Occipital lobe (tissue), 1 donor: ENCODE measurements at regions not wholly inside any gene's neighbourhood (a gene's known extent, or its start where the extent isn't known, plus 50 kb on each side); places are given as distances from the start of the nearest gene placed in this dataset.

Experiments used
- DNase-seq: peaks from one replicate; lab custom pipeline; 2025; lab: John Stamatoyannopoulos, UW

- no peak for DNase-seq
Observed at GRCh38 chr2:9156483-9156882, 50.1 kb upstream of the ASAP2 start.

GRCh38 chr2:9154061-9154460, 52.6 kb upstream of the ASAP2 start:
- no peak for DNase-seq

- DNase-seq, result no peak
Observed at GRCh38 chr2:9153643-9153980, 53.0 kb upstream of the ASAP2 start.

GRCh38 chr2:9152975-9153642, 53.5 kb upstream of the ASAP2 start:
- DNase-seq, result no peak

- no peak for DNase-seq
Observed at GRCh38 chr2:9150906-9151305, 55.7 kb upstream of the ASAP2 start.

- no peak for DNase-seq
Observed at GRCh38 chr2:9150568-9150900, 56.1 kb upstream of the ASAP2 start.

- no peak for DNase-seq
Observed at GRCh38 chr2:9149726-9150567, 56.7 kb upstream of the ASAP2 start.

- no peak for DNase-seq
Observed at GRCh38 chr2:9149388-9149660, 57.3 kb upstream of the ASAP2 start.

GRCh38 chr2:9146646-9147045, 60.0 kb upstream of the ASAP2 start:
- no peak for DNase-seq

- DNase-seq, result no peak
Observed at GRCh38 chr2:9145752-9146430, 60.7 kb upstream of the ASAP2 start.

GRCh38 chr2:9145109-9145751, 61.4 kb upstream of the ASAP2 start:
- DNase-seq, result no peak

- no peak for DNase-seq
Observed at GRCh38 chr2:9144617-9145016, 62.0 kb upstream of the ASAP2 start.

- DNase-seq, result no peak
Observed at GRCh38 chr2:9144046-9144445, 62.6 kb upstream of the ASAP2 start.

GRCh38 chr2:9143264-9143815, 63.3 kb upstream of the ASAP2 start:
- DNase-seq, result no peak

GRCh38 chr2:9142551-9143263, 63.9 kb upstream of the ASAP2 start:
- peak; percentile 71 for DNase-seq

GRCh38 chr2:9141706-9142460, 64.7 kb upstream of the ASAP2 start:
- no peak for DNase-seq

GRCh38 chr2:9141091-9141667, 65.4 kb upstream of the ASAP2 start:
- DNase-seq, result no peak

GRCh38 chr2:9140645-9141044, 66.0 kb upstream of the ASAP2 start:
- no peak for DNase-seq

GRCh38 chr2:9139491-9140443, 66.8 kb upstream of the ASAP2 start:
- peak; percentile 47 for DNase-seq
